HepG2 (cell line): ENCODE measurements at regions not wholly inside any gene's neighbourhood (a gene's known extent, or its start where the extent isn't known, plus 50 kb on each side); places are given as distances from the start of the nearest gene placed in this dataset.
A peak's percentile ranks its signal among the peaks of the same experiment; 100 is the strongest.

Experiments used
- ARID5B ChIP-seq: IDR thresholded peaks from 2 replicates; pipeline ENCODE4 v1.4.0; 2020; ENCODE audit warnings: mild to moderate bottlenecking, missing genetic modification reagents
- ATF5 ChIP-seq: sonication (generic); formaldehyde crosslinking; IDR thresholded peaks from 2 replicates; pipeline ENCODE4 v1.4.0; 2020; ENCODE audit warnings: mild to moderate bottlenecking, low read depth, missing genetic modification reagents
- CENPX ChIP-seq: sonication (generic); formaldehyde crosslinking; IDR thresholded peaks from 2 replicates; pipeline ENCODE4 v1.9.0; 2021; ENCODE audit warnings: mild to moderate bottlenecking, missing genetic modification reagents, moderate library complexity
- CSRNP2 ChIP-seq: sonication (generic); formaldehyde crosslinking; conservative IDR thresholded peaks from 2 replicates; pipeline ENCODE4 v1.8.0; 2022; ENCODE audit warnings: low read depth, missing genetic modification reagents
- E2F2 ChIP-seq: sonication (generic); formaldehyde crosslinking; IDR thresholded peaks from 2 replicates; pipeline ENCODE4 v1.4.0; 2020; ENCODE audit warnings: missing genetic modification reagents, borderline replicate concordance
- EZH2 ChIP-seq: conservative IDR thresholded peaks from 2 replicates; pipeline ENCODE4 v1.6.1; 2012; ENCODE audit warnings: mild to moderate bottlenecking, low read depth, low read length, moderate library complexity
- FOXP4 ChIP-seq: sonication (generic); formaldehyde crosslinking; IDR thresholded peaks from 2 replicates; pipeline ENCODE4 v1.4.0; 2020; ENCODE audit warnings: missing genetic modification reagents
- HDAC2 ChIP-seq: sonication (generic); formaldehyde crosslinking; IDR thresholded peaks from 2 replicates; pipeline ENCODE4 v1.4.0; 2020; ENCODE audit warnings: missing genetic modification reagents
- HNF4A ChIP-seq: sonication (generic); formaldehyde crosslinking; IDR thresholded peaks from 2 replicates; pipeline ENCODE4 v1.4.0; 2020; ENCODE audit warnings: missing genetic modification reagents
- MATR3 ChIP-seq: sonication (generic); formaldehyde crosslinking; IDR thresholded peaks from 2 replicates; pipeline ENCODE4 v1.4.0; 2020; ENCODE audit warnings: missing genetic modification reagents
- MBD4 ChIP-seq: IDR thresholded peaks from 2 replicates; pipeline ENCODE4 v1.6.1; 2012; ENCODE audit warnings: low read length, inconsistent platforms, borderline replicate concordance
- SNAI1 ChIP-seq: sonication (generic); formaldehyde crosslinking; IDR thresholded peaks from 2 replicates; pipeline ENCODE4 v1.5.0; 2020; ENCODE audit warnings: mild to moderate bottlenecking, missing genetic modification reagents, borderline replicate concordance
- SRF ChIP-seq: IDR thresholded peaks from 2 replicates; pipeline ENCODE4 v1.6.1; 2011; ENCODE audit warnings: mild to moderate bottlenecking, low read depth, low read length, moderate library complexity
- TCF12 ChIP-seq, 2 experiments: fragments of 450-650 bp in 1 of 2; sonication (generic) in 1 of 2; formaldehyde crosslinking in 1 of 2; IDR thresholded peaks; 2 replicates each; pipeline versions ENCODE4 v1.6.1 to v1.8.0; 2017 to 2022; ENCODE audit warnings: antibody characterized with exemption in 1 of 2, mild to moderate bottlenecking in 1 of 2, missing genetic modification reagents in 1 of 2, moderate library complexity in 1 of 2
- TFE3 ChIP-seq: IDR thresholded peaks from 2 replicates; pipeline ENCODE4 v1.6.1; 2016
- XRCC5 ChIP-seq: fragments of 200-400 bp; formaldehyde crosslinking; optimal IDR thresholded peaks from 2 replicates; pipeline ENCODE3; 2017; ENCODE audit warnings: mild to moderate bottlenecking, low read length
- ZNF768 ChIP-seq: sonication (generic); formaldehyde crosslinking; IDR thresholded peaks from 2 replicates; pipeline ENCODE4 v1.4.0; 2020; ENCODE audit warnings: missing genetic modification reagents
- ZNF773 ChIP-seq: sonication (generic); formaldehyde crosslinking; IDR thresholded peaks from 2 replicates; pipeline ENCODE4 v1.4.0; 2020; ENCODE audit warnings: missing genetic modification reagents, borderline replicate concordance
- ZNF777 ChIP-seq: sonication (generic); formaldehyde crosslinking; IDR thresholded peaks from 2 replicates; pipeline ENCODE4 v1.4.0; 2020; ENCODE audit warnings: missing genetic modification reagents
- ZSCAN31 ChIP-seq: sonication (generic); formaldehyde crosslinking; IDR thresholded peaks from 2 replicates; pipeline ENCODE4 v1.5.0; 2020; ENCODE audit warnings: low read depth, mild to moderate bottlenecking, missing genetic modification reagents

GRCh38 chr3:103947062-103947461 lies 1419.6 kb upstream of the ALCAM start (continued):
- TF ChIP-seq CENPX = no peak
- TF ChIP-seq MBD4 = no peak
- no peak for TF ChIP-seq SRF
- no peak for TF ChIP-seq E2F2
- no peak for TF ChIP-seq ZNF768
- no peak for TF ChIP-seq ATF5
- TF ChIP-seq MATR3 (CRISPR knock-in tag) = no peak
- TF ChIP-seq ZNF773 (CRISPR knock-in tag) = no peak
- peak; percentile 45; the same call in 1 of the 2 replicates for TF ChIP-seq FOXP4
- no peak for TF ChIP-seq SNAI1 (CRISPR knock-in tag)
- no peak for TF ChIP-seq TCF12 (IDR thresholded peaks at IDR 0.05)
- TF ChIP-seq TCF12 (CRISPR knock-in tag; IDR thresholded peaks at IDR 0.05) = no peak
- TF ChIP-seq HNF4A (CRISPR knock-in tag) = peak; percentile 22; the same call in 1 of the 2 replicates
- no peak for TF ChIP-seq HDAC2 (CRISPR knock-in tag)
- TF ChIP-seq TFE3 (CRISPR knock-in tag) = no peak
- no peak for TF ChIP-seq XRCC5
- TF ChIP-seq ARID5B (CRISPR knock-in tag) = peak; percentile 39
- no peak for TF ChIP-seq ZSCAN31 (CRISPR knock-in tag)
- no peak for TF ChIP-seq CSRNP2 (CRISPR knock-in tag)
- no peak for TF ChIP-seq ZNF777 (CRISPR knock-in tag)
- TF ChIP-seq EZH2 = no peak
